ENCODE measurements at regions not wholly inside any gene's neighbourhood (a gene's known extent, or its start where the extent isn't known, plus 50 kb on each side); places are given as distances from the start of the nearest gene placed in this dataset.

- TF ChIP-seq CTCF (IDR thresholded peaks at IDR 0.05), result no peak
- TF ChIP-seq POLR2A (IDR thresholded peaks at IDR 0.05), result no peak
These were observed 543.0 kb downstream of the PLCL1 start for GRCh38 chr2:198347349-198347748.

All from sigmoid colon (tissue), 3 donors.